ENCODE measurements at regions not wholly inside any gene's neighbourhood (a gene's known extent, or its start where the extent isn't known, plus 50 kb on each side); places are given as distances from the start of the nearest gene placed in this dataset.

DNA sequence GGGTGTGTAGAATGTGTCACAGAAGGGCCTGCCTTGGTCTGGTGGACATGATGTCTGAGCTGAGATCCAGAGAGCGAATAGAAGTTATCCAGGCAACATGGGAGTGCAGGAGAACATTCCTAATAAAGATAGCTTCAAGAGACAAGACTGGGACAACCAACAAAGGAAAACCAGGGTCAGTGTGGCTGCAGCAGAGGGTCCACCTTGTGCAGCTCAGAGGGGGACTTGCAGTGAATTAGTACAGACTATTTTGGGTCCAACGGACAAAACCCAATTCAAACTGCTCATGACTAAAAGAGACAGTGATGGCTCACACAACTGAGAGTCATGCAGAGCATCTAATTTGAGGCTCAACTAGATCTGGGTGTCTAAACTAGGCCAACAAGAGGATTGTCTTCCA lies 192.1 kb downstream of the CBLN1 start:
- no peak for ATAC-seq
- no peak for TF ChIP-seq POLR2A (IDR thresholded peaks at IDR 0.05)
- TF ChIP-seq, protein P1, sequence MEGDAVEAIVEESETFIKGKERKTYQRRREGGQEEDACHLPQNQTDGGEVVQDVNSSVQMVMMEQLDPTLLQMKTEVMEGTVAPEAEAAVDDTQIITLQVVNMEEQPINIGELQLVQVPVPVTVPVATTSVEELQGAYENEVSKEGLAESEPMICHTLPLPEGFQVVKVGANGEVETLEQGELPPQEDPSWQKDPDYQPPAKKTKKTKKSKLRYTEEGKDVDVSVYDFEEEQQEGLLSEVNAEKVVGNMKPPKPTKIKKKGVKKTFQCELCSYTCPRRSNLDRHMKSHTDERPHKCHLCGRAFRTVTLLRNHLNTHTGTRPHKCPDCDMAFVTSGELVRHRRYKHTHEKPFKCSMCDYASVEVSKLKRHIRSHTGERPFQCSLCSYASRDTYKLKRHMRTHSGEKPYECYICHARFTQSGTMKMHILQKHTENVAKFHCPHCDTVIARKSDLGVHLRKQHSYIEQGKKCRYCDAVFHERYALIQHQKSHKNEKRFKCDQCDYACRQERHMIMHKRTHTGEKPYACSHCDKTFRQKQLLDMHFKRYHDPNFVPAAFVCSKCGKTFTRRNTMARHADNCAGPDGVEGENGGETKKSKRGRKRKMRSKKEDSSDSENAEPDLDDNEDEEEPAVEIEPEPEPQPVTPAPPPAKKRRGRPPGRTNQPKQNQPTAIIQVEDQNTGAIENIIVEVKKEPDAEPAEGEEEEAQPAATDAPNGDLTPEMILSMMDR (IDR thresholded peaks at IDR 0.05) = no peak
- intact Hi-C loops (cut with DNase I) = no loop called here
- H3K9me3 ChIP-seq = peaks cover 0 to 8% (median 0%) of the 10 kb centered on the region in 12 donors
- H3K36me3 ChIP-seq = no peaks in the 10 kb centered on the region
- no peaks in the 10 kb centered on the region for H3K27me3 ChIP-seq
- WGBS, 4 donors = 63 to 87% (median 76%) methylated on average over 2 of the region's 2 CpGs
- no peaks in the 10 kb centered on the region for H3K4me1 ChIP-seq
- no peak overlapping the region for H3K4me3 ChIP-seq
- no peak for DNase-seq
- no peak overlapping the region for H3K27ac ChIP-seq

DNA sequence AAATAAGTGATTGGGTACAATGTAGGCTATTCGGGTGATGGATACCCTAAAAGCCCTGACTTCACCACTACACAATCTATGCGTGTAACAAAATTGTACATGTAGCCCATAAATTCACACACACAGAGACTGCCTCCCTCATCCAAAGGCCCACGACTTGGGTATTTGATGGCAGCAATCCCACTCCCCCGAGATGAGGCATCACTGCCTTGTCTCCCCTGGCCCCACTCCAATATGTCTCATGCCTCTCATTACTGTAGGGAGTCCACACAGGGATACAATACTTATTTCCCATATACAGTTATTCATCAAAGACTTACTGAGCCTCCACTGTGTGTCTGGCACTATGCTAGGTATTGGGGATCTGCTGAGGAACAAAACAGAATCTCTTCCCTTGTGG lies 192.6 kb downstream of the CBLN1 start:
- ATAC-seq (no peak), DNase-seq (no peak)
- no peaks in the 10 kb centered on the region for H3K4me1 ChIP-seq
- WGBS, 4 donors = 65 to 81% (median 79%) methylated on average over 4 of the region's 4 CpGs
- intact Hi-C loops (cut with DNase I) = no loop called here
- no peaks in the 10 kb centered on the region for H3K27me3 ChIP-seq
- no peaks in the 10 kb centered on the region for H3K36me3 ChIP-seq
- H3K4me3 ChIP-seq = no peak overlapping the region
- H3K27ac ChIP-seq = no peak overlapping the region
- TF ChIP-seq, protein P1 (IDR thresholded peaks at IDR 0.05) = no peak
- TF ChIP-seq POLR2A (IDR thresholded peaks at IDR 0.05) = no peak
- H3K9me3 ChIP-seq = peaks cover 0 to 9% (median 0%) of the 10 kb centered on the region in 12 donors

DNA sequence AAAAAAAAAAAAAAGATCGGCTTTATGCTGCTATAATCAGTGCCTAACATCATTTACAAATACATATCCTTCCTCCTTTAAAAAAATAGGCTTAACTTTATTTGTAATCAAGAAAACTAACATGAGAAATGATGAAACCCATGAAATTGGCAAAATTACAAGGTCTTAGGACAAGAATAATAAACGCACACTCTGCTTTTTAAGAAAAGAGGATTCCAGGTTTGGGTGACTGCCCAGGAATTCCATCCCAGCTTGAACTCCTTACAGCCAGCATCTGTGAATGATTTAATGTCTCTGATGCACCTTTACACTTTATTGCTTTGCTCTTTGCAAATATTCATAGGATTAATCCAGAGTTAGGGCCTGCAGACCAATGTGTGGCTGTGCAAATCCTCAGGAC lies 196.0 kb downstream of the CBLN1 start:
- H3K36me3 ChIP-seq = no peaks in the 10 kb centered on the region
- intact Hi-C loops (cut with DNase I) = no loop called here
- TF ChIP-seq POLR2A (IDR thresholded peaks at IDR 0.05) = no peak
- TF ChIP-seq, protein P1 (IDR thresholded peaks at IDR 0.05) = no peak
- peaks cover 0 to 9% (median 0%) of the 10 kb centered on the region in 12 donors for H3K9me3 ChIP-seq
- H3K27me3 ChIP-seq = no peaks in the 10 kb centered on the region
- no peak for DNase-seq
- no peaks in the 10 kb centered on the region for H3K4me1 ChIP-seq
- 72 to 79% (median 75%) methylated on average over 2 of the region's 2 CpGs for WGBS, 4 donors
- no peak overlapping the region for H3K4me3 ChIP-seq
- no peak for ATAC-seq
- no peak overlapping the region for H3K27ac ChIP-seq

DNA sequence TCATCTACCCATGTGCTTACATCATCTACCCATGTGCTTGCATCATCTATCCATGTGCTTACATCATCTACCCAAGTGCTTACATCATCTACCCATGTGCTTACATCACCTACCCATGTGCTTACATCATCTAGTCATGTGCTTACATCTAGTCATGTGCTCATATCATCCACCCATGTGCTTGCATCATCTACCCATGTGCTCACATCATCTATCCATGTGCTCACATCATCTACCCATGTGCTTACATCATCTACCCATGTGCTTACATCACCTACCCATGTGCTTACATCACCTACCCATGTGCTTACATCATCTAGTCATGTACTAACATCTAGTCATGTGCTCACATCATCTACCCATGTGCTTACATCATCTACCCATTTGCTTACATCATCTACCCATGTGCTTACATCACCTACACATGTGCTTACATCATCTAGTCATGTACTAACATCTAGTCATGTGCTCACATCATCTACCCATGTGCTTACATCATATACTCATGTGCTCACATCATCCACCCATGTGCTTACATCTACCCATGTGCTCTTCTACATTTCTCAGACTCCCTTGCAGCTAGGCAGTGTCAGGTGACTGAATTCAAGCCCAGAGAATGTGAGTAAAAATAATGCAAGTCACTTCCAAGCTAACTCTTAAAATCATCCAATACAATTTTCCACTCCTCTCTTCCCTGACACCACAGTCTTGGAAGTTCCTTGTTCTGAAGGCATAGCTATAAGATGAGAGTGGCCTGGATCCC lies 196.8 kb downstream of the CBLN1 start:
- H3K4me3 ChIP-seq = no peak overlapping the region
- intact Hi-C loops (cut with DNase I) = no loop called here
- no peaks in the 10 kb centered on the region for H3K27me3 ChIP-seq
- no peaks in the 10 kb centered on the region for H3K36me3 ChIP-seq
- no peaks in the 10 kb centered on the region for H3K4me1 ChIP-seq
- H3K9me3 ChIP-seq = peaks cover 0 to 9% (median 0%) of the 10 kb centered on the region in 12 donors
- TF ChIP-seq, protein P1 (IDR thresholded peaks at IDR 0.05) = no peak
- no peak for TF ChIP-seq POLR2A (IDR thresholded peaks at IDR 0.05)
- ATAC-seq = no peak
- DNase-seq = no peak
- H3K27ac ChIP-seq = no peak overlapping the region
